IgD-negative memory B cell (primary cell): ENCODE measurements at regions not wholly inside any gene's neighbourhood (a gene's known extent, or its start where the extent isn't known, plus 50 kb on each side); places are given as distances from the start of the nearest gene placed in this dataset.
A peak's percentile ranks its signal among the peaks of the same experiment; 100 is the strongest.

Experiments
- H3K27ac Mint-ChIP-seq, 3 donors: one replicate each; pipeline ENCODE4 v1.8.0; 2020 to 2022; ENCODE audit warnings: mild to moderate bottlenecking in 3 of 3, mixed read lengths in 3 of 3, moderate library complexity in 1 of 3
- H3K27me3 Mint-ChIP-seq: one replicate; pipeline ENCODE4 v1.8.0; 2021; ENCODE audit warnings: mixed read lengths
- H3K36me3 Mint-ChIP-seq: one replicate; pipeline ENCODE4 v1.8.0; 2020; ENCODE audit warnings: mild to moderate bottlenecking, mixed read lengths
- H3K4me1 Mint-ChIP-seq, 3 donors: one replicate each; pipeline ENCODE4 v1.8.0; 2020 to 2022; ENCODE audit warnings: mixed read lengths in 3 of 3, mild to moderate bottlenecking in 1 of 3
- H3K4me3 Mint-ChIP-seq, 4 donors: one replicate each; pipeline ENCODE4 v1.8.0; 2020 to 2022; ENCODE audit warnings: mild to moderate bottlenecking in 4 of 4, mixed read lengths in 4 of 4, moderate library complexity in 3 of 4
- H3K9me3 Mint-ChIP-seq, 3 donors: one replicate each; pipeline ENCODE4 v1.8.0; 2020 to 2021; ENCODE audit warnings: mixed read lengths in 3 of 3, mild to moderate bottlenecking in 1 of 3

- H3K9me3 Mint-ChIP-seq = peaks cover 0 to 8% (median 3%) of the 10 kb centered on the region in 3 donors
- peak overlapping the region in 1 of 3 donors; percentile 13 for H3K27ac Mint-ChIP-seq
- peaks cover 3% of the 10 kb centered on the region for H3K36me3 Mint-ChIP-seq
- H3K4me1 Mint-ChIP-seq = peaks cover 0 to 1% (median 0%) of the 10 kb centered on the region in 3 donors
- no peaks in the 10 kb centered on the region for H3K27me3 Mint-ChIP-seq
- H3K4me3 Mint-ChIP-seq = no peak overlapping the region
Measured at GRCh38 chr6:88339761-88340160, 173.6 kb upstream of the CNR1 start.

- H3K9me3 Mint-ChIP-seq = no peaks in the 10 kb centered on the region
- H3K36me3 Mint-ChIP-seq = no peaks in the 10 kb centered on the region
- H3K4me1 Mint-ChIP-seq = peaks cover 2 to 5% (median 4%) of the 10 kb centered on the region in 3 donors
- H3K4me3 Mint-ChIP-seq = no peak overlapping the region
- H3K27ac Mint-ChIP-seq = no peak overlapping the region
- H3K27me3 Mint-ChIP-seq = peaks cover 17% of the 10 kb centered on the region
Measured at GRCh38 chr6:88321306-88321705, 155.2 kb upstream of the CNR1 start.

GRCh38 chr6:88311561-88311960, 145.4 kb upstream of the CNR1 start:
- Mint-ChIP-seq H3K9me3 (peaks cover 0 to 4% (median 0%) of the 10 kb centered on the region in 3 donors), H3K4me1 (no peaks in the 10 kb centered on the region), H3K27ac (no peak overlapping the region), H3K4me3 (no peak overlapping the region), H3K36me3 (no peaks in the 10 kb centered on the region), H3K27me3 (peaks cover 5% of the 10 kb centered on the region)

GRCh38 chr6:88304520-88304919, 138.4 kb upstream of the CNR1 start:
- Mint-ChIP-seq H3K4me1 (no peaks in the 10 kb centered on the region), H3K27ac (no peak overlapping the region), H3K27me3 (no peaks in the 10 kb centered on the region), H3K4me3 (no peak overlapping the region), H3K9me3 (peaks cover 0 to 4% (median 0%) of the 10 kb centered on the region in 3 donors), H3K36me3 (no peaks in the 10 kb centered on the region)

GRCh38 chr6:88302769-88303225, 136.7 kb upstream of the CNR1 start:
- no peak overlapping the region for H3K27ac Mint-ChIP-seq
- no peaks in the 10 kb centered on the region for H3K27me3 Mint-ChIP-seq
- no peak overlapping the region for H3K4me3 Mint-ChIP-seq
- peaks cover 0 to 2% (median 0%) of the 10 kb centered on the region in 3 donors for H3K9me3 Mint-ChIP-seq
- no peaks in the 10 kb centered on the region for H3K36me3 Mint-ChIP-seq
- H3K4me1 Mint-ChIP-seq = no peaks in the 10 kb centered on the region

- Mint-ChIP-seq H3K36me3 (no peaks in the 10 kb centered on the region), H3K4me3 (no peak overlapping the region), H3K27me3 (peaks cover 4% of the 10 kb centered on the region), H3K4me1 (no peaks in the 10 kb centered on the region), H3K9me3 (no peaks in the 10 kb centered on the region), H3K27ac (no peak overlapping the region)
Measured at GRCh38 chr6:88301888-88302768, 136.0 kb upstream of the CNR1 start.

GRCh38 chr6:88301256-88301655, 135.1 kb upstream of the CNR1 start:
- no peaks in the 10 kb centered on the region for H3K4me1 Mint-ChIP-seq
- no peaks in the 10 kb centered on the region for H3K36me3 Mint-ChIP-seq
- no peak overlapping the region for H3K27ac Mint-ChIP-seq
- H3K27me3 Mint-ChIP-seq = peaks cover 7% of the 10 kb centered on the region
- no peaks in the 10 kb centered on the region for H3K9me3 Mint-ChIP-seq
- no peak overlapping the region for H3K4me3 Mint-ChIP-seq

GRCh38 chr6:88298066-88298845, 132.1 kb upstream of the CNR1 start:
- Mint-ChIP-seq H3K4me1 (peaks cover 0 to 5% (median 0%) of the 10 kb centered on the region in 3 donors), H3K4me3 (no peak overlapping the region), H3K27me3 (peaks cover 10% of the 10 kb centered on the region), H3K9me3 (no peaks in the 10 kb centered on the region), H3K36me3 (no peaks in the 10 kb centered on the region), H3K27ac (no peak overlapping the region)

GRCh38 chr6:88296694-88297093, 130.5 kb upstream of the CNR1 start:
- no peaks in the 10 kb centered on the region for H3K9me3 Mint-ChIP-seq
- peak overlapping the region in 1 of 3 donors; percentile 8 for H3K27ac Mint-ChIP-seq
- H3K27me3 Mint-ChIP-seq = peaks cover 10% of the 10 kb centered on the region
- H3K36me3 Mint-ChIP-seq = no peaks in the 10 kb centered on the region
- no peak overlapping the region for H3K4me3 Mint-ChIP-seq
- H3K4me1 Mint-ChIP-seq = peaks cover 0 to 5% (median 0%) of the 10 kb centered on the region in 3 donors

GRCh38 chr6:88295663-88296062, 129.5 kb upstream of the CNR1 start:
- Mint-ChIP-seq H3K36me3 (no peaks in the 10 kb centered on the region), H3K27me3 (peaks cover 10% of the 10 kb centered on the region)

GRCh38 chr6:88294702-88295101, 128.6 kb upstream of the CNR1 start:
- H3K27ac Mint-ChIP-seq = no peak overlapping the region
- no peaks in the 10 kb centered on the region for H3K36me3 Mint-ChIP-seq
- peaks cover 10% of the 10 kb centered on the region for H3K27me3 Mint-ChIP-seq
- no peaks in the 10 kb centered on the region for H3K9me3 Mint-ChIP-seq
- peaks cover 5 to 11% (median 6%) of the 10 kb centered on the region in 3 donors for H3K4me1 Mint-ChIP-seq
- H3K4me3 Mint-ChIP-seq = no peak overlapping the region

More at GRCh38 chr6:88295663-88296062, 129.5 kb upstream of the CNR1 start:
- Mint-ChIP-seq H3K4me1 (peaks cover under 1 to 6% (median 1%) of the 10 kb centered on the region in 3 donors), H3K4me3 (no peak overlapping the region), H3K9me3 (no peaks in the 10 kb centered on the region), H3K27ac (no peak overlapping the region)

GRCh38 chr6:88290411-88290810, 124.3 kb upstream of the CNR1 start:
- Mint-ChIP-seq H3K4me1 (peaks cover 5 to 11% (median 6%) of the 10 kb centered on the region in 3 donors), H3K36me3 (peaks cover 5% of the 10 kb centered on the region), H3K27ac (no peak overlapping the region), H3K9me3 (peaks cover 5 to 14% (median 11%) of the 10 kb centered on the region in 3 donors), H3K4me3 (no peak overlapping the region), H3K27me3 (peaks cover 3% of the 10 kb centered on the region)

- Mint-ChIP-seq H3K27me3 (no peaks in the 10 kb centered on the region), H3K9me3 (peaks cover 6 to 20% (median 13%) of the 10 kb centered on the region in 3 donors), H3K27ac (no peak overlapping the region), H3K36me3 (peaks cover 5% of the 10 kb centered on the region), H3K4me1 (peaks cover 5 to 6% (median 6%) of the 10 kb centered on the region in 3 donors), H3K4me3 (no peak overlapping the region)
Measured at GRCh38 chr6:88287696-88288095, 121.5 kb upstream of the CNR1 start.

- no peaks in the 10 kb centered on the region for H3K36me3 Mint-ChIP-seq
- H3K4me3 Mint-ChIP-seq = no peak overlapping the region
- H3K4me1 Mint-ChIP-seq = peaks cover 0 to 3% (median 0%) of the 10 kb centered on the region in 3 donors
- peaks cover 5% of the 10 kb centered on the region for H3K27me3 Mint-ChIP-seq
- no peak overlapping the region for H3K27ac Mint-ChIP-seq
- H3K9me3 Mint-ChIP-seq = peaks cover 0 to under 1% (median 0%) of the 10 kb centered on the region in 3 donors
Measured at GRCh38 chr6:88276331-88276730, 110.2 kb upstream of the CNR1 start.

GRCh38 chr6:88268508-88268907, 102.4 kb upstream of the CNR1 start:
- H3K4me3 Mint-ChIP-seq = no peak overlapping the region
- H3K4me1 Mint-ChIP-seq = peaks cover 0 to 3% (median under 1%) of the 10 kb centered on the region in 3 donors
- H3K36me3 Mint-ChIP-seq = peaks cover 3% of the 10 kb centered on the region
- no peak overlapping the region for H3K27ac Mint-ChIP-seq
- no peaks in the 10 kb centered on the region for H3K27me3 Mint-ChIP-seq
- H3K9me3 Mint-ChIP-seq = no peaks in the 10 kb centered on the region
